CD4-positive, alpha-beta T cell (primary cell): ENCODE measurements at regions not wholly inside any gene's neighbourhood (a gene's known extent, or its start where the extent isn't known, plus 50 kb on each side); places are given as distances from the start of the nearest gene placed in this dataset.

Source experiments
- ATAC-seq: fragments of 200-7000 bp; cut with Tn5 transposase; one replicate; pipeline ENCODE4 v1.10.0; 2022; ENCODE audit warnings: mild to moderate bottlenecking; ENCODE audit not compliant: poor library complexity
- CTCF ChIA-PET: fragments of 350-600 bp; sonication (Branson Sonifier 250); formaldehyde crosslinking; loops from one replicate; lab custom pipeline; 2021; ENCODE audit warnings: antibody characterized with exemption, inconsistent platforms; lab: Charles Lee
- POLR2A ChIA-PET: fragments of 350-600 bp; sonication (Branson Sonifier 250); formaldehyde crosslinking; loops from one replicate; lab custom pipeline; 2021; ENCODE audit warnings: antibody characterized with exemption, inconsistent platforms; lab: Charles Lee
- DNase-seq, 14 experiments: peaks; one replicate each; pipeline ENCODE4 v3.0.0-alpha.2; 2013 to 2020; ENCODE audit warnings: mixed read lengths in 2 of 14
- H3K27ac ChIP-seq, 2 donors: one replicate each; pipeline versions ENCODE4 v1.5.1 to v1.7.0; 2013; ENCODE audit warnings: low read length in 2 of 2, low read depth in 1 of 2, mild to moderate bottlenecking in 1 of 2
- H3K27me3 ChIP-seq, 2 experiments: 1 replicate in 1 of 2; 2 replicates in 1 of 2; pipeline versions ENCODE4 v1.6.1 to v1.7.0; 2013; ENCODE audit warnings: low read length in 2 of 2, control low read depth in 1 of 2, mild to moderate bottlenecking in 1 of 2, moderate library complexity in 1 of 2; ENCODE audit not compliant: insufficient read depth in 2 of 2, control insufficient read depth in 1 of 2
- H3K36me3 ChIP-seq: one replicate; pipeline ENCODE4 v1.6.1; 2013; ENCODE audit warnings: low read length, control low read depth; ENCODE audit not compliant: insufficient read depth
- H3K4me1 ChIP-seq: one replicate; pipeline ENCODE4 v1.6.1; 2013; ENCODE audit warnings: low read length, control low read depth; ENCODE audit not compliant: insufficient read depth
- H3K4me3 ChIP-seq: one replicate; pipeline ENCODE4 v1.5.1; 2013; ENCODE audit warnings: mild to moderate bottlenecking, low read length, moderate library complexity
- H3K9me3 ChIP-seq, 2 experiments: 1 replicate in 1 of 2; 2 replicates in 1 of 2; pipeline versions ENCODE4 v1.6.1 to v1.7.0; 2013; ENCODE audit warnings: low read length in 2 of 2, mild to moderate bottlenecking in 2 of 2, control low read depth in 1 of 2, moderate library complexity in 1 of 2; ENCODE audit not compliant: control insufficient read depth in 1 of 2, insufficient read depth in 1 of 2
- H3K27ac Mint-ChIP-seq: one replicate; pipeline ENCODE4 v1.8.0; 2020; ENCODE audit warnings: mixed read lengths
- H3K27me3 Mint-ChIP-seq: one replicate; pipeline ENCODE4 v1.8.0; 2021; ENCODE audit warnings: mixed read lengths
- H3K36me3 Mint-ChIP-seq: one replicate; pipeline ENCODE4 v1.8.0; 2021; ENCODE audit warnings: low read depth, mixed read lengths
- H3K4me1 Mint-ChIP-seq: one replicate; pipeline ENCODE4 v1.8.0; 2021; ENCODE audit warnings: low read depth, mixed read lengths
- H3K4me3 Mint-ChIP-seq: one replicate; pipeline ENCODE4 v1.8.0; 2020; ENCODE audit warnings: mild to moderate bottlenecking, mixed read lengths
- H3K9me3 Mint-ChIP-seq: one replicate; pipeline ENCODE4 v1.8.0; 2020; ENCODE audit warnings: mixed read lengths
- CTCF ChIP-seq: fragments of 200-600 bp; IDR thresholded peaks from one replicate; pipeline ENCODE4 v1.8.0; 2022; ENCODE audit warnings: antibody characterized with exemption, mild to moderate bottlenecking
- intact Hi-C, 2 experiments: fragments of 100-400 bp; cut with DNase I in 1 of 2; cut with micrococcal nuclease in 1 of 2; formaldehyde crosslinking; loops; one replicate each; pipeline versions ENCODE4 v1.15.1 to v1.9.0; 2023 to 2025; cut with DNase I, micrococcal nuclease

GRCh38 chr6:130307752-130308361 is 58.0 kb upstream of the TMEM200A start:
- no peaks in the 10 kb centered on the region for H3K4me1 Mint-ChIP-seq
- no peaks in the 10 kb centered on the region for H3K36me3 ChIP-seq
- ChIA-PET CTCF (no interaction called here), POLR2A (no interaction called here)
- intact Hi-C loops: no loop called here
- no peak overlapping the region for H3K27ac Mint-ChIP-seq
- H3K27me3 ChIP-seq: no peaks in the 10 kb centered on the region
- no peak overlapping the region for H3K4me3 Mint-ChIP-seq
- DNase-seq: no peak
- H3K36me3 Mint-ChIP-seq: no peaks in the 10 kb centered on the region
- no peak overlapping the region for H3K4me3 ChIP-seq
- no peak overlapping the region for H3K27ac ChIP-seq
- H3K27me3 Mint-ChIP-seq: no peaks in the 10 kb centered on the region
- no peaks in the 10 kb centered on the region for H3K9me3 Mint-ChIP-seq
- no peaks in the 10 kb centered on the region for H3K9me3 ChIP-seq
- no peak for TF ChIP-seq CTCF
- no peak for ATAC-seq
- no peaks in the 10 kb centered on the region for H3K4me1 ChIP-seq

- Histone ChIP-seq H3K27ac (no peak overlapping the region), H3K9me3 (no peaks in the 10 kb centered on the region), H3K27me3 (no peaks in the 10 kb centered on the region), H3K4me1 (no peaks in the 10 kb centered on the region), H3K36me3 (no peaks in the 10 kb centered on the region), H3K4me3 (no peak overlapping the region)
- H3K27ac Mint-ChIP-seq: no peak overlapping the region
- H3K4me3 Mint-ChIP-seq: no peak overlapping the region
- CTCF ChIA-PET: interaction anchor here (0.7 kb wide), 1 partner anchor 11 kb away, joined by 3 read pairs; no protein-coding TSS in a partner anchor
- H3K36me3 Mint-ChIP-seq: no peaks in the 10 kb centered on the region
- H3K4me1 Mint-ChIP-seq: no peaks in the 10 kb centered on the region
- intact Hi-C loops: no loop called here
- POLR2A ChIA-PET: no interaction called here
- H3K27me3 Mint-ChIP-seq: no peaks in the 10 kb centered on the region
- no peak for TF ChIP-seq CTCF
- H3K9me3 Mint-ChIP-seq: no peaks in the 10 kb centered on the region
- no peak for ATAC-seq
- no peak for DNase-seq
Measured at GRCh38 chr6:130306377-130306776, 59.4 kb upstream of the TMEM200A start.

- no peaks in the 10 kb centered on the region for H3K27me3 ChIP-seq
- ChIA-PET POLR2A (no interaction called here), CTCF (no interaction called here)
- Mint-ChIP-seq H3K9me3 (no peaks in the 10 kb centered on the region), H3K27me3 (no peaks in the 10 kb centered on the region), H3K4me1 (no peaks in the 10 kb centered on the region), H3K4me3 (no peak overlapping the region), H3K36me3 (no peaks in the 10 kb centered on the region), H3K27ac (no peak overlapping the region)
- no peak for TF ChIP-seq CTCF
- ATAC-seq: no peak
- H3K27ac ChIP-seq: no peak overlapping the region
- H3K9me3 ChIP-seq: no peaks in the 10 kb centered on the region
- H3K4me1 ChIP-seq: no peaks in the 10 kb centered on the region
- H3K4me3 ChIP-seq: no peak overlapping the region
- DNase-seq: no peak
- intact Hi-C loops: no loop called here
- H3K36me3 ChIP-seq: no peaks in the 10 kb centered on the region
Measured at GRCh38 chr6:130303431-130303830, 62.4 kb upstream of the TMEM200A start.
